Fibroblast of the aortic adventitia (primary cell): ENCODE measurements at regions not wholly inside any gene's neighbourhood (a gene's known extent, or its start where the extent isn't known, plus 50 kb on each side); places are given as distances from the start of the nearest gene placed in this dataset.

ENCODE experiments used
- DNase-seq: peaks from one replicate; pipeline ENCODE4 v3.0.0-alpha.2; 2010; ENCODE audit warnings: low read depth
- H3K4me3 ChIP-seq: 2 replicates; pipeline ENCODE4 v1.5.1; 2011; ENCODE audit warnings: low read depth, mild to moderate bottlenecking, control low read depth, low read length, moderate library complexity
- TF ChIP-seq, protein P1 (sequence below): IDR thresholded peaks from 2 replicates; pipeline ENCODE4 v1.5.1; 2011; ENCODE audit warnings: mild to moderate bottlenecking, low read length, control low read depth, inconsistent platforms; ENCODE audit not compliant: insufficient read depth

DNA sequence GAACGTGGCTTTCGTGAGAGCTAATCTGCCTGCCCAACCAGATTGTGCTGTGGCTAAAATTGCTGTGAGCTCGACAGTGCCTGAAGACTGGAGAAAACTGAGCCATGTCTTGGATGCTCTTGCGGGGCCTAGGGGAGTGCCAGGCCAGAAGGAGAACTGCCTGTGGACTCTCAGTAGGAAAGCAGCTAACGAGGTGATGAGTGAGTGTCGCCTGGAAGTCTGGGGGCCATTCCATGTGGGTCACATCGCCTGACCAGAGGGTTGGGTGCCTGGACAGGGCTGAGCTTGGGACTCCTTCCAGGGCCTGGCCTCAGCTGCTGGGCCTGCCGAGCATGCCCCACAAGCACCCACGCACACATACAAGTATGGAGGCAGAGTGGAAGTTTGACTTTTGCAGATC is 166.5 kb downstream of the VEGFA start:
- no peak overlapping the region for H3K4me3 ChIP-seq
- TF ChIP-seq, protein P1, sequence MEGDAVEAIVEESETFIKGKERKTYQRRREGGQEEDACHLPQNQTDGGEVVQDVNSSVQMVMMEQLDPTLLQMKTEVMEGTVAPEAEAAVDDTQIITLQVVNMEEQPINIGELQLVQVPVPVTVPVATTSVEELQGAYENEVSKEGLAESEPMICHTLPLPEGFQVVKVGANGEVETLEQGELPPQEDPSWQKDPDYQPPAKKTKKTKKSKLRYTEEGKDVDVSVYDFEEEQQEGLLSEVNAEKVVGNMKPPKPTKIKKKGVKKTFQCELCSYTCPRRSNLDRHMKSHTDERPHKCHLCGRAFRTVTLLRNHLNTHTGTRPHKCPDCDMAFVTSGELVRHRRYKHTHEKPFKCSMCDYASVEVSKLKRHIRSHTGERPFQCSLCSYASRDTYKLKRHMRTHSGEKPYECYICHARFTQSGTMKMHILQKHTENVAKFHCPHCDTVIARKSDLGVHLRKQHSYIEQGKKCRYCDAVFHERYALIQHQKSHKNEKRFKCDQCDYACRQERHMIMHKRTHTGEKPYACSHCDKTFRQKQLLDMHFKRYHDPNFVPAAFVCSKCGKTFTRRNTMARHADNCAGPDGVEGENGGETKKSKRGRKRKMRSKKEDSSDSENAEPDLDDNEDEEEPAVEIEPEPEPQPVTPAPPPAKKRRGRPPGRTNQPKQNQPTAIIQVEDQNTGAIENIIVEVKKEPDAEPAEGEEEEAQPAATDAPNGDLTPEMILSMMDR, result no peak
- no peak for DNase-seq

DNA sequence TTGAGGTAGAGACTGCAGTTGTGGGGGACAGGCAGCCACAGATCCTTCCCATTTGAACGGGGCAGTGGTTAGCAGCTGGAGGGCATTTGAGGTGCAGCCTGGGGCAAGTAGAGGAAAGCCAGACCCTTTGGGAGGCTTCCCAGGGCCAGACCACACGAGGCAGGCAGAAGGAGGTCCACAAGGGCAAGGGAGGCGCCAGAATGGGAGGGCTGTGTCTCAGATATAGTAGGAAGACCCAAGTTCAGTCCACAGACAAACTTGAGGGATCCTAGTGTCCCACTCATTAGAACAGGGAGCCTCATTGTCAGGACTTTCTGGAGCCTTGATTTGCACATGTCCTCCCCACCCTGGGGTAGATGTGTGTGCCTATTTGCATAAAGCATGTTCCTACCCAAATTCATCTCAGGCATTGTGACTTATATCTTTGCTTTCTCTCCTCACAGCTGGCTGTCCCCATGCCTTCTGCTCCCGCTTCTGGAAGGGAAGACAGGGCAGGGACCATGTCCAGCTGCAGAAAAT is 166.0 kb downstream of the VEGFA start:
- TF ChIP-seq, protein P1, result no peak
- no peak overlapping the region for H3K4me3 ChIP-seq
- no peak for DNase-seq

DNA sequence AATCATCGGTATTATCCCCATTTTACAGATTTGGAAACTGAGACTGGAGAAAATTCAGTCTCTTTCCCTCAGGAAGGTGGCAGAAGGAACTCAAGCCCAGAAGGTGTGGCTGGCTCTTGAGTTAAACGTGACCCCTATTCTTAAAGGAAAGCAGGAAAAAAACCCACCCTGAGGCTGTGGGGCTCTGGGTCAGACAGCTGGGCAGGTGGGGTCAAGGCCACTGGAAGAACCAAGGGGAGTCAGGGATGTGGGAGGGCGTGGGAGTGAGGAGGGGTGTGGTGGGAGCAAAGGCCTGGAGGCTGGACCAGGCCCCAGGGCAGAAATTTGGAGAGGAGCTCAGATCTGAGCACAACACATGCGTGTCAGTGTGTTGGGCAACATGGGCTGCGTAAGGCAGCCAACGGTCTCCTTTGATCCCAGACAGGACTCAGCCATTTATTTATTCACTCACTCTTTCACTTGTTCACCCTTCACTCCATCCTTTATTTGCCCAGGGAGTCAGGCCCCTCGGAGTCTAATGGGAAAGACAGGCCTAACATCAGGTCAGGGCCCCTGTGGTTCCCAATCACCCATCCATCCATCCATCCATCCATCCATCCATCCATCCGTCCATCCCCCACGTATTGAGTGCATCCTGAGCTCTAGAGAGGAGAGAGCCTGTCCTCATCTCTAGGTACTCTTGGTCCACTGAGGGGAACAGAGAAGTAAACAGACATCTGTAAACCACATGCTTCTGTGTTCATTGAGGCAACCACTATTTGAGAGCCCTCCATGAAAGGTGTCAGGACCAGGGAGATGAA is 165.0 kb downstream of the VEGFA start:
- DNase-seq, result no peak
- TF ChIP-seq, protein P1, result no peak
- H3K4me3 ChIP-seq, result no peak overlapping the region

DNA sequence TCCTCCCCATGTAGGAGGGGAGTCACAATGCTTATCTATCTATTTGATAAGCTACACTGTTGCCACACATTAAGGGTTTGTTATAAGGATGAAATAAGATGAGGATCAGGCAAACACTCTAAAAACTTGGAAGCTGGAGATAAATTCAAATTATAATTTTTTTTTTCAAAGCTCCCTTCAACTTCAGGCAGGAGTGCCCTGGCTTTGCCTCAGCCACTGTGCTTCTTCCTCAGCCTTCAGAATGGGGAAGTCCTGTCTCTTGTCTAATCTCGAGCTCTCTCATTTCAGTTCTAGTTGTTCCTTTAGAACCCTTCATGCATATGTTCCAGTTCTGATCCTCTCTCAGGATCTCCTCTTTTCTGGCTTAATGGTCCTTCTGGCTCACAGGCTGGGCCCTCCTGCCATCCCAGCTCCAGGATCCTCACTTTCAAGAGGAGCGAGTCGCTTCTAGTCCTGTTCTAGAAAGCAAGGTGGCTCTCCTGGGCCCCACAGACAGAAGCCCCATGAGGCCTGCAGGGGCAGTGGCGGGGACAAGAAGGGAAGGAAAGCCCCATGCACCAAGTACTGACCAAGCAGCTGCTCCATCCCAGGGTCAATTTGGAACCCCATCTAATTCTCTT is 164.3 kb downstream of the VEGFA start:
- DNase-seq, result no peak
- TF ChIP-seq, protein P1, result no peak
- no peak overlapping the region for H3K4me3 ChIP-seq

DNA sequence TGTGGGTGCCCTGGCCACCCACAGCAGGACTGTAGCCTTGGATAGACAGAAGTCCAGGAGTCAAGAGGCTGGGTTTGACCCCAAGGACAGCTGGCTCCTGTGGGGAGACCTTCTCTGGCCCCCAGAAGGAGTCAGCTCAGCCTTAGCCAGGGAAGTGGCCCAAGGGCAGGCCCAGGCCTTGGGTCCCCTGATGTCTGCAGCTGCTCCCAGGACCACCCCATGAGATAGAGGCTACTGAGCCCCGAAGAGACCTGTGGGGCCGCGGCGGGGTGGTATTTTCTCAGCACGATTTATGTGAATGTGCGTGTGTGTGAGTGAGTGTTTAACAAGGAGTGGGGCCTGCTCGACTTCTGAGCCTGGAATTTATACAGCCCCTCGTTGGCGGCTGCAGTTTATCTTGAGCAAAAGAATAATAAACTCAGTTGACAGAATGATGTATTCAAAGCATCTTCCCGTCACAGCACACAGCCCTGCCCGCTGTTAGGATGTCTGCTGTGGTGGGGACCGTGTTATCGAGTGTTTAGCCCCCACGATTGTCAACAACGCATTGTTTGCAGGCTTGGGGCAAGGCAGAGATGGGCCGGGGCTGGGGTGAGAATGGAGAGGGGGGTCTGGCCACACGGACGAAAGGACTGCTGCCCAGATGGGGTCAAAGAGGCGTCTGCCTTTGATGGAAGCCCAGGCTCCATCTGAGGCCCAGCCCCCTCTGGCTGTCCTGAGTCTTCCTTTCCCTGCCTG is 163.3 kb downstream of the VEGFA start:
- no peak overlapping the region for H3K4me3 ChIP-seq
- DNase-seq, result no peak
- TF ChIP-seq, protein P1, result no peak

DNA sequence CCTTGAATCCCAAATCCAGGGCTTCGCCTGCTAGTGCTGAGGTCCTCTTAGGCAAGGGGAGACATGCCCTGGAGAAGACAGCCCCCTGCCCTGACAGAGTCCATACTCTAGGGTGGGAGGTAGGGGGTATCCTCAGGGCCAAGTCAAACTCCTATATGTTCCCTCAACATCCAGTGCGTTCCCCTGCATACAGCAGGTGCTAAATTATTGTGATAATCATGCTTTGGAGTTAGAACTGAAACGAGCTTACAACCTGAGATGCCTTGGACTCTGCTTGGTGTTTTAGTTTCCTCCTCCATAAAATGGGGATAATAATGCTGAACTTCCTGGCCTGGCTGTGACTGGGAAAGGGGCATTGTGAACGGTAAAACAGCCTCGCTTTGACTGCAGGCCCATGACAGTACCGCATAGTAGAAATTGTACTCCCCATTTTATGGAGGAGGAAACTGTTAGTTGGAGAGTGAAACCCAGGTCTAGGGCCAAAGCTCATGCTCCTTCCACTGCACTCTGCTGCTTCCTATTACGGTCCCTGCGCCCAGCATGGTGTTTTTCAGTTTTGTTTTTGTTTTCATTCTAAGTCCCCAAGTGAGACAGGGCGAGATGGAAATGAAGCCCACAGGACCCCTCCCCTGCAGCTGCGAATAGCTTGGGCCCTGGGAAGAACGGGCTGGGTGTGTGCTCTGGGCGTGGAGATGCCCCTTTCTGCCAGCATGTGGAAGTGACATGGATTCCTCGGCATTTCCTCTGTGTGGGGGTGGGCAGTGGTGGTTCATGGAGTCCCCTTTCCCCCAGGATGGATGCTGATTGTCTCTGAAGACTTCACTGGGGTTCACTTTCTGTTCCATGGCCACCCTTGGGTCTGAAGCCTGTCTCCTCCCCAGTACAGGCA is 162.5 kb downstream of the VEGFA start:
- no peak for DNase-seq
- TF ChIP-seq, protein P1, result no peak
- no peak overlapping the region for H3K4me3 ChIP-seq
